GM21737 (cell line): ENCODE measurements at regions not wholly inside any gene's neighbourhood (a gene's known extent, or its start where the extent isn't known, plus 50 kb on each side); places are given as distances from the start of the nearest gene placed in this dataset.
A peak's percentile ranks its signal among the peaks of the same experiment; 100 is the strongest.

ENCODE experiments used
- ATAC-seq: cut with Tn5 transposase; IDR thresholded peaks from one replicate; pipeline ENCODE4 v1.9.1; 2021; ENCODE audit warnings: mild to moderate bottlenecking, moderate library complexity; ENCODE audit not compliant: unreplicated experiment

GRCh38 chr10:83562381-83562780, 576.9 kb upstream of the GHITM start:
- no peak for ATAC-seq

GRCh38 chr10:83564889-83565588, 574.3 kb upstream of the GHITM start:
- ATAC-seq = no peak

DNA sequence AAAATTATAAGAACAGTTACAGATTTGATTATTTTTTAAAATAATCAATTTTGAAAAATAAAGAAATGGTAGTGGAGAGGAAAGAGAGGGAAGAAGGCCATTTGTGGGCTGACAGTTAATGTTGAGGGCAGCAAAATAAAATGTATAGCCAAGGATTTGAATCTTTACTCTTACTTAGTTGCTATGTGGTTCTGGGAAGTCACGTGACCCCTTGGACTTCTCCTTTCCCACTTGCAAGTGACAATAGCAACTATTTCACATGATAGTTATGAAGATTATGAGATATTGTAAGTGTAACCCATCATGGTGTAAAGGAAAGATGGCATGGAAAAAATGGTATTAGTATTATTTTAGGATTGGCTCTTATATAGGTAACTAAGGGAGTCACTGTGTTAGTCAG, 567.3 kb upstream of the GHITM start:
- no peak for ATAC-seq

GRCh38 chr10:83574770-83575169, 564.5 kb upstream of the GHITM start:
- ATAC-seq = no peak

DNA sequence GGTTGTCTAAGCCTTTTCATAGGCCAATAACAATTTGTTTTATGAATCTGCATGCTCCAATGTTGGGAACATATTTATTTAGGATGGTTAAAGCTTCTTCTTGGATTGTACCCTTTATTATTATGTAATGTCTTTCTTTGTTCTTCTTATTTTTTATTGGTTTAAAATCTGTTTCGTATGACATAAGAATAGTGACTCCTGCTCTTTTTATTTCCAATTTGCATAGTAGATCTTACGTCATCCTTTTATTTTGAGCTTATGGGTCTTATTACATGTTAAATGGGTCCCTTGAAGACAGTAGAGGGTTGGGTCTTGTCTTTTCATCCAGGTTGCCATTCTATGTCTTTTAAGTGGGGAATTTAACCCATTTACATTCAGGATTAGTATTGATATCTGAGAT, 561.9 kb upstream of the GHITM start:
- no peak for ATAC-seq

GRCh38 chr10:83580373-83581012, 558.8 kb upstream of the GHITM start:
- no peak for ATAC-seq

DNA sequence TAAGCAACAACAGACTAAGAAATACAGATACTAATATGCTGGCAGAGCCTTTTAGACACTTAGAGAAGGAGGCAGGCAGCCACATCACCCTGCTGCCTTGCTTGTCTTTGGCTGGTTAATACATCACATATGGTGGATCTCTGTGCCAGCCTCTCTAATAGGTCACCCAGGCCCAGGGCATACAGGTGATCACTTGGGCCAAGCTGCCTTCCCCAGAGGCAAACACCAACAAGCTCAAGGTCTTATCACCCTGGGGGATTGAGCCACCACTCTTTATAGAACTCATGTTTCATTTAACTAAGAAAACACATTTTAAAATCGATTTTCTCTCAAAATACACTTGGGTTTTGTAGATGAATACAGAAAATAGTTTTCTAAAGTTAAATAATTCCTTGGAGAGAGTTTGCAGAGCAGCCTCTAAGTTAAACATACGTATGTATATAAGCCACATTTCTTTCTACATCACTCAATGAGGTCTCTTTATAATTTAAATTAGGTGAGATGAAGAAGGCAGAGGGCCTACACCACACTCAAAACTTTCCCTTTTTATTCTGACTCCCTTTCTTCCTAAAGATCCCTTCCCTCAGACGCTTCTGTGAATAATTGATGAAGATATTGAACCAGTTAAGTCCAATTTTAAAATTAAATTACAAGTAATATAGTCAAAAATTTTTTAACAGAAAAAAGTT, 556.8 kb upstream of the GHITM start:
- no peak for ATAC-seq

- no peak for ATAC-seq
Measured at GRCh38 chr10:83585686-83586085, 553.6 kb upstream of the GHITM start.

GRCh38 chr10:83592337-83592935, 546.9 kb upstream of the GHITM start:
- no peak for ATAC-seq

GRCh38 chr10:83603708-83604107, 535.6 kb upstream of the GHITM start:
- peak; percentile 85 for ATAC-seq

DNA sequence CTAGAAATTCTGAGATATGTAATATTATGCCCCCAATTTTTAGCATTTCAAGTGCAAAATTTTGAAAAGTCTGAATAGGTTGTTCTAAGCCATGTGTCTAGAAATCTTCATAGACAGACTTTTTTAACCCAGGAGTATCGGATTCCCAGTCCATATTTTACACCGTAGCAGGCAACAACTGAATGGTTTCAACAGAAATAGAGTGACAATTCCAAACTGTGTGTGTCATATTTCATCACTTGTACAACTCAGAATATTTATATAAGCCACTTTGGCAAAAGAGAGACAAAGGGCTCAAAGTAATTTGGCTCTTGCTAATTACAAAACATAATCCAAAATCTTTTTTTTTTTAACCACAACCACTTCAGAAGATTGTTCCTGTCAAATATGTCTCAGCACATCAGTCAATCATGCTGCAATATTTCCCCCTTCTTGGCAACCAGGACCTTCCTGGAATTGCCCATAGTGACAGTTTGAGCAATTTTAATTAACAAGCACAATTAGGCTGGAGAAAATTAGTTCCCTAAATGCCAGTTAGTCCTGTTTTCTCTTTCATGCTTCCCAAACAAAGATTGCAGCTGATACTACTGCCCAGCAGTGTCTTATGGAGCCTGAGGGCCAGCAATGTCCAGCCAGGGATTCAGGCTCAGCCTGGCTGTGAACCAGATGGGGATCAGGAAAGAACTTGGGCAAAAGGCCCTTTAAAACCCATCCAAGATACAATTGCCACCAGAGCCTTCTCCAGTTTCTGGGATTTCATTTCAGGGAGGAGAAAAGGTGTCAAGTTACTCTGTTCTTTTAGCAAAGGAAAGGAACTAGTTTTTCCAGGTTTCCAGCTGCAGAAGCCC, 533.3 kb upstream of the GHITM start:
- no peak for ATAC-seq

DNA sequence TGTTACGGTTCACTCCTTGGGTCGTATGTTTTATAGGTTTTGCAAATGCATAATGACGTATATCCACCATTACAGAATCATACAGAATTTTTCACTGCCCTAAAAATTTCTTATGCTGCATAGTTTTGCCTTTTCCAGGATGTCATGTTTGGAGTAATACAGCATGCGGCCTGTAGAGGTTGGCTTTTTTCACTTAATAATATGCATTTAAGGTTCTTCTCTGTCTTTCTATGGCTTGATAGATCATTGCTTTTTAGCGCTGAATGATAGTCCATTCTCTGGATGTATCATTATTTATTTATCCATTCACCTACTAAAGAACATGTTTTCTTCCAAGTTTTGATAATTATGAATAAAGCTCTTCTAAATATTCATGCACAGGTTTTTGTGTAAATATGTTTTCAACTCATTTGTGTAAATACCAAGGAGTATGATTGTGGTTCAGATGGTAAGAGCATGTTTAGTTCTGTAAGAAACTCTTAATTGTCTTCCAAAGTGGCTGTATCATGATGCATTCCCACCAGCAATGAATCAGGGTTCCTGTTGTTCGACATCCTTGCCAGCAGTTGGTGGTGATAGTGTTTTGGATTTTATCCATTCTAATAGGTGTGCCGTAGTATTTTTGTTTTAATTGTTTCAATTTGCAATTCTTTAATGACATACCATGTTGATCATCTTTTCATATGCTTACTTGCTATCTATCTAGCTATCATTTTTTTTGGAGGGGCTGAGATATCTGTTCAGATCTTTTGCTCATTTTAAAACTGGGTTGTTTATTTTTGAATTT, 531.2 kb upstream of the GHITM start:
- no peak for ATAC-seq

GRCh38 chr10:83612050-83612449, 527.3 kb upstream of the GHITM start:
- no peak for ATAC-seq

- no peak for ATAC-seq
Measured at GRCh38 chr10:83612746-83613145, 526.6 kb upstream of the GHITM start.

DNA sequence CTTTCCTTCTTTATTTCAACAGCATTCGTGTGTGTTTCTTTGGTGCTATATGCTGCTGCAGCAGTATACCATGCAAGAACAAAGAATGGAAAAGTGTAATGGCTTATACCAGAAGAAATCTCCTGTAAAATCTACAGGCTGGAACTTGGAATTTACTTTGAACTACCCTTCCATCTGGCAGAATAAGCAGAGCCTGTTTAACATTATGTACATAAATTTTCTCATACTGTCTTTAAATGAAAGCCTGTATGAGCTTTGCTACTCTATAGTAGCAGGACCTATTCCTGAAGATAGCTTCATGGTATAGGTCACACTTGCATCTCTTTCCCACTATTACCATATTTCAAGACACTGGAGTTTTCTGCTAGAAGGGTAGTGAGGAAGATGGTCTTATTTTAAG, 522.1 kb upstream of the GHITM start:
- ATAC-seq = no peak

DNA sequence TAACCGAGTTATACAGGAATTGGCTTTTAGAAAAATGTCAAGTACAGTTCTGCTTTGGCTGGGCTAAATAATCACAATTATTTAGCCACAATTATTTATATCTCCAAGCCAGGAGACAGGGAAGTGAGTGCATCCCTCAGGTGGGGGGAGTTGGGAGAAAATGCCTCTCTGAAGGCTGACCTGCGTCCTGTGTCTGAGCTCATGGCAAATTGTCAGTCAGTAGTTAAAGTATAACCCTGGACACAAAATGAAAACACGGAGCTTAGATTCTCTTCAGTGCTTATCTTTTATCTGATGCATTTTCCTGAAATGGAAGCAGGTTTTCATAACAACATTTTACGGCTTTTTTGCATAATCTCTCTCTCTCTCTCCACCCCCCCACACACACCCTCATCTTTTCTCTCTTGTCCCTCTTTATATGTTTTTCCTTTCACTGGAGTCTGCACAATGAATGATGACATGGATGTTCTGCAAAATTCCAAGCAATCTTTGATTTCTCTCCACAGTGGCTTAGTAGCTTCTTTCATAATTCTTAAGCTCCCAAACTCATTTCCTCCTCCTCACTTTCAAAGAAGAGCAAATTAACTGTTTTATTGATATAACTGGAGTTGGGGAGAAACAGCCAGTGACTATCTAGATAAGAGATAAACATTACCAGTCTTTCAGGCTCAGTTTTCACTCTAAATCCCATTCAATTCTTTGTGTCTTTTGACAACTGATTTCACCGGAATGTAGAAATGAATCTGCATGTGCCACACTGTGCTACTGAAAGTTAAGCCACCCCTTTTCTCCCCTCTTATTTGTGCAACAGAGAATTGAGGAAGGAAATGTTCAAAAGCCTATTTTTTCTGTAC, 521.4 kb upstream of the GHITM start:
- no peak for ATAC-seq

DNA sequence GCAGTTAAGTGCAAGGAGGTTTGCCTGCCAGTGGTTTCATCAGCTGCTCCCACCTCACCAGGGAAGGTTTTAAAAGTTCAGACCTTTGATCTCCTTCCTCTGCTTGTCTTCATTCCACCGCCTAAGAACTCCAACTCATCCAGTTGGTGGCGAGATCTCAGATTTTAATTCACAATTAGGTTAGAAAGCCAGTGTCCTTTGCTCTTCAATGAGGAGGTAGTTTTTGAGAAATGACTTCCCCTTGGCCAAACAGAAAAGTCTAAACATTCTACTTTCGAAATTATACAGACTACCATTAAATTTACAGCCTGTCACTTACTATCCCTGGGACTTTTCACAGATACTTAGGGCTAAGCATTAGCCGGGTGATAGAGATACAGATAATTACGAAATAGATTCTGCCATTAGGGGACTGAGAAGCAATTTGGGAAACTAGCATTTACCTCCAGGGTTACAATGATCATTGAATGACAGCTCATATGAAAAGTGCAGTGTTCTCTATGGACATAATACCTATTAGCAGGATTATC, 513.4 kb upstream of the GHITM start:
- no peak for ATAC-seq

GRCh38 chr10:83632701-83633100, 506.6 kb upstream of the GHITM start:
- no peak for ATAC-seq

DNA sequence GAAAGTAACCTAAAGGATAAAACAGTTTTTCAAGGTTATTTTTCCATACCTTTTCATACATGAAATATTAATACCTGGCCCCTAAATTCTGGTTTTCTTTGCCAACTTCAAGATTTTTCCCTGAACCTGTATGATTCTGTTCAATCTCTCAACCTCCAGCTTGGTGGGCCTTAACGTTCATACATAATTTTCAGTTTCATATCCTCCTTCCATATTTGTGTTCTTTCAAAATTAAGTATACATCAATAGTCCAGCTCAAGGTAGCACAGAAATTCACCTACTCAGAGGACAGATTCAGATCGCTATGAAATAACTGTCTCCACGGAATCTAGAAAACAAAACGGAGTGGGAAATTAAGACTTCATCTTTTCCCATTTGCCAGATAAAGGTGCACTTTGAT, 505.8 kb upstream of the GHITM start:
- ATAC-seq = no peak
